Gastroesophageal sphincter (tissue), 4 donors: ENCODE measurements at regions not wholly inside any gene's neighbourhood (a gene's known extent, or its start where the extent isn't known, plus 50 kb on each side); places are given as distances from the start of the nearest gene placed in this dataset.

ENCODE experiments used
- ATAC-seq: fragments of 150-250 bp; one replicate; pipeline ENCODE4 v1.9.1; 2016; ENCODE audit warnings: mild to moderate bottlenecking, moderate library complexity
- H3K27ac ChIP-seq, 4 donors: fragments of 200-600 bp; sonication (generic) in 3 of 4; 1 replicate in 3 of 4; 2 replicates in 1 of 4; pipeline ENCODE4 v1.5.1; 2016 to 2019
- H3K27me3 ChIP-seq: fragments of 200-600 bp; sonication (generic); one replicate; pipeline ENCODE4 v1.5.1; 2019
- H3K36me3 ChIP-seq, 2 donors: fragments of 200-600 bp; sonication (generic); one replicate each; pipeline ENCODE4 v1.5.1; 2019; ENCODE audit warnings: control low read depth in 1 of 2
- H3K4me1 ChIP-seq, 3 donors: fragments of 200-600 bp; sonication (generic); 1 replicate in 2 of 3; 2 replicates in 1 of 3; pipeline ENCODE4 v1.5.1; 2016 to 2019; ENCODE audit warnings: control low read depth in 2 of 3
- H3K4me3 ChIP-seq, 2 donors: fragments of 200-600 bp; sonication (generic); one replicate each; pipeline ENCODE4 v1.5.1; 2019; ENCODE audit warnings: mild to moderate bottlenecking in 1 of 2, moderate library complexity in 1 of 2
- H3K9me3 ChIP-seq, 3 donors: fragments of 200-600 bp; sonication (generic); one replicate each; pipeline ENCODE4 v1.5.1; 2017 to 2019; ENCODE audit warnings: control low read depth in 2 of 3
- EP300 ChIP-seq: sonication (generic); formaldehyde crosslinking; IDR thresholded peaks from one replicate; pipeline ENCODE4 v1.6.1; 2017; ENCODE audit warnings: antibody characterized with exemption, mild to moderate bottlenecking
- POLR2A ChIP-seq, 2 donors: fragments of 450-650 bp; IDR thresholded peaks; one replicate each; pipeline ENCODE4 v1.6.1; 2017; ENCODE audit warnings: antibody characterized with exemption in 2 of 2, mild to moderate bottlenecking in 2 of 2, moderate library complexity in 1 of 2
- POLR2AphosphoS5 ChIP-seq: sonication (generic); formaldehyde crosslinking; IDR thresholded peaks from one replicate; pipeline ENCODE4 v1.6.1; 2017; ENCODE audit warnings: antibody characterized with exemption
- WGBS, 2 donors: methylation state at CpG; one replicate each; pipeline ENCODE4 v1.1.5; 2018; ENCODE audit warnings: low coverage in 1 of 2; 5-methylcytosine and 5-hydroxymethylcytosine counted together
- TF ChIP-seq, protein P1 (sequence below), 4 experiments: fragments of 200-600 bp in 2 of 4; fragments of 450-650 bp in 2 of 4; sonication (generic) in 1 of 4; IDR thresholded peaks; one replicate each; pipeline ENCODE4 v1.5.1; 2017 to 2019; ENCODE audit warnings: antibody characterized with exemption in 4 of 4, mild to moderate bottlenecking in 2 of 4, moderate library complexity in 2 of 4

DNA sequence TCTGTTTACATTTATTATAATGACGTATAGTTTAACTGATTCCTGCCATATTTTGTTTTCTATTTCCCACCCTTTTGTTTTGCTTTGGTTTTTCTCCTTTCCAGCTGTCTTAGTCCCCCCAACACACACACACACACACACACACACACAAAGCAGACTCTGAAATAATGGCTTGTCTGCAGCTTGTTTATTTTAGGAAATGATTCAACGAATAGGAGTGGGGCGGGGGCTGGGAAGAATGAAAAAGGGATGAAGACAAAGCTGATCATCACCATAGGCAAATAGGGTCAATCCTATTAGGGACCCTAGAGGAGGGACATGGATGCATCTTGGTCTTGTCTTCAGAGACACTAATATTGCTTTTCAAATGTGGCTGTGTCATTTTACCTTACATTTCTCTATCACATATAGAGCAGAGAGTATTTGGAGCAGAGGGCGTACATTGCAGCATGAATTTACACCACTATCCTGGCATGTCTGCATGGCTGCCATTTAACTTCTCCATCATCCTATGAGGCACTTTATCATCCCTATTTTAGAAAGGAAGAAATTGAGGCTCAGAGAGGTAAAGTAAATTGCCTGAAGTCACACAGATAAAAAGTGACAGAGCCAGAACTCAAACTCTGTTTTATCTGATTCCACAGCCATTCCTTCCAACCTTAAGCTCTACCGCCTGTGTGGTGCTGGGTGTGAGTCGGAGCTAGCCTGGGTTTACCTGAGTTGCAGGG, 147.2 kb upstream of the TPM1 start:
- peaks cover 11 to 69% (median 28%) of the 10 kb centered on the region in 3 donors for H3K4me1 ChIP-seq
- ATAC-seq, result no peak
- no peak overlapping the region for H3K4me3 ChIP-seq
- TF ChIP-seq POLR2A (IDR thresholded peaks at IDR 0.05), result no peak
- no peak for TF ChIP-seq EP300
- TF ChIP-seq, protein P1, sequence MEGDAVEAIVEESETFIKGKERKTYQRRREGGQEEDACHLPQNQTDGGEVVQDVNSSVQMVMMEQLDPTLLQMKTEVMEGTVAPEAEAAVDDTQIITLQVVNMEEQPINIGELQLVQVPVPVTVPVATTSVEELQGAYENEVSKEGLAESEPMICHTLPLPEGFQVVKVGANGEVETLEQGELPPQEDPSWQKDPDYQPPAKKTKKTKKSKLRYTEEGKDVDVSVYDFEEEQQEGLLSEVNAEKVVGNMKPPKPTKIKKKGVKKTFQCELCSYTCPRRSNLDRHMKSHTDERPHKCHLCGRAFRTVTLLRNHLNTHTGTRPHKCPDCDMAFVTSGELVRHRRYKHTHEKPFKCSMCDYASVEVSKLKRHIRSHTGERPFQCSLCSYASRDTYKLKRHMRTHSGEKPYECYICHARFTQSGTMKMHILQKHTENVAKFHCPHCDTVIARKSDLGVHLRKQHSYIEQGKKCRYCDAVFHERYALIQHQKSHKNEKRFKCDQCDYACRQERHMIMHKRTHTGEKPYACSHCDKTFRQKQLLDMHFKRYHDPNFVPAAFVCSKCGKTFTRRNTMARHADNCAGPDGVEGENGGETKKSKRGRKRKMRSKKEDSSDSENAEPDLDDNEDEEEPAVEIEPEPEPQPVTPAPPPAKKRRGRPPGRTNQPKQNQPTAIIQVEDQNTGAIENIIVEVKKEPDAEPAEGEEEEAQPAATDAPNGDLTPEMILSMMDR (IDR thresholded peaks at IDR 0.05), result no peak
- TF ChIP-seq POLR2AphosphoS5, result no peak
- H3K27ac ChIP-seq, result peak overlapping the region; percentile 88 to 96 (median 92)
- no peaks in the 10 kb centered on the region for H3K27me3 ChIP-seq
- H3K9me3 ChIP-seq, result no peaks in the 10 kb centered on the region
- WGBS, 2 donors, result 38 to 57% methylated on average over 1 to 5 of the region's 6 CpGs
- H3K36me3 ChIP-seq, result no peaks in the 10 kb centered on the region

GRCh38 chr15:62895905-62896316, 146.6 kb upstream of the TPM1 start:
- 25 to 57% methylated on average over 1 of the region's 1 CpG for WGBS, 2 donors
- Histone ChIP-seq H3K4me1 (peaks cover 13 to 69% (median 28%) of the 10 kb centered on the region in 3 donors), H3K27me3 (no peaks in the 10 kb centered on the region), H3K4me3 (no peak overlapping the region), H3K36me3 (no peaks in the 10 kb centered on the region), H3K9me3 (no peaks in the 10 kb centered on the region), H3K27ac (peak overlapping the region; percentile 88 to 96 (median 92))
- no peak for ATAC-seq
- TF ChIP-seq, protein P1 (IDR thresholded peaks at IDR 0.05), result no peak
- TF ChIP-seq EP300 (no peak), POLR2AphosphoS5 (no peak), POLR2A (IDR thresholded peaks at IDR 0.05) (no peak)

DNA sequence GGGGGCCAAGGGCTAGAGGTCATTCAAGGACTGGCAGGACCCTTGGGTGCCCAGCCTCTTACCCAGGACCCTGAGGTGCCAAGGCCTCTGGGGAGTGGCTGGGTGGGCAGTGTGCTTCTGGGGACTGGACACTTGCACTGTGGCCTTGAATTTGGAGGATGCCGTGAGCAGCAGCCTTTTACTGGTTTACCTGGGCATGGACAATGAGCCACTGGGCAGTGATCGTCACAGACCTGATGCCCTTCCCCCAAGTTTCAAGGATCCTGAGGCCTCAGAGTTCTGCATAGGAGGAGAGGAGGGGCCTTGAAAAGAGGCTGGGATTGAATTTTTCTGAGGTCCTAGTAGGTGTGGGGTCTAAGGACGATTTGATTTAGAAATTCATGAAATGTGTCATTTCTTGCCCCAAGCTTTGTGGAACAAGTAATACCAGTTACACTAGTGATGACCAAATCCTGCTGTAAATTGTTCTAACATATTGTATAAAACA, 146.1 kb upstream of the TPM1 start:
- no peak for ATAC-seq
- Histone ChIP-seq H3K27me3 (no peaks in the 10 kb centered on the region), H3K4me1 (peaks cover 18 to 69% (median 30%) of the 10 kb centered on the region in 3 donors), H3K4me3 (no peak overlapping the region), H3K36me3 (no peaks in the 10 kb centered on the region), H3K27ac (peak overlapping the region; percentile 88 to 96 (median 92)), H3K9me3 (no peaks in the 10 kb centered on the region)
- 83% methylated on average over 1 of the region's 3 CpGs; no CpG with 5 or more reads in 1 of the 2 donors for WGBS, 2 donors
- TF ChIP-seq EP300 (no peak), POLR2A (IDR thresholded peaks at IDR 0.05) (no peak), POLR2AphosphoS5 (no peak)
- TF ChIP-seq, protein P1 (IDR thresholded peaks at IDR 0.05), result no peak

- Histone ChIP-seq H3K4me1 (peaks cover 23 to 75% (median 30%) of the 10 kb centered on the region in 3 donors), H3K4me3 (peak overlapping the region in 1 of 2 donors; percentile 29), H3K27ac (peak overlapping the region; percentile 89 to 96 (median 95)), H3K27me3 (no peaks in the 10 kb centered on the region), H3K36me3 (no peaks in the 10 kb centered on the region), H3K9me3 (no peaks in the 10 kb centered on the region)
- peak; percentile 88 for ATAC-seq
- WGBS, 2 donors, result 0 to 12% methylated on average over 4 to 13 of the region's 19 CpGs
- TF ChIP-seq, protein P1 (IDR thresholded peaks at IDR 0.05), result no peak
- TF ChIP-seq POLR2AphosphoS5, result peak; percentile 91
- peak; percentile 91 for TF ChIP-seq EP300
- TF ChIP-seq POLR2A (IDR thresholded peaks at IDR 0.05), result peak in 1 of 2 donors; percentile 18
Measured at GRCh38 chr15:62896969-62897486, 145.5 kb upstream of the TPM1 start.
